SKM-1 (cell line): ENCODE measurements at regions not wholly inside any gene's neighbourhood (a gene's known extent, or its start where the extent isn't known, plus 50 kb on each side); places are given as distances from the start of the nearest gene placed in this dataset.

Experiments used
- DNase-seq: peaks from one replicate; lab custom pipeline; 2025; ENCODE audit not compliant: unreplicated experiment; lab: John Stamatoyannopoulos, UW

DNA sequence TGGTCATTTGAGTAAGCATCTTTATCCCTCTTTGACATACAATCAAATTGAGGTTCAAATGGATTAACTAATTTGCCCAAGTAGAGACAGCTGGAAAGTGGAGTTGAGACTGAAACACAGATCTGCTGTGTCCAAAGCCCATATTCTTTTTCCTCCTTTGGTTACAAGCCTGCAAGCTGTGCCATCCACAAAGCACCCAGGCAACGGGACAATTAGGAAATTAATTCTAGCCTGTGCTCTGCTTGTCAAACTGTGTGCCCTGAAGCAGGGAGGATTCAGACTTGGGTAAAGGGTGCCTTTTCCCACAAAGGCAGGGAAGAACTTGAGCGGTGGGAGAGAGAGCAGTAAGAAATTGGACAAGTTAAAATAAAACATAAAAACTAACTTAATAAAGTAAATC lies 127.9 kb downstream of the DTWD1 start:
- DNase-seq, result no peak

DNA sequence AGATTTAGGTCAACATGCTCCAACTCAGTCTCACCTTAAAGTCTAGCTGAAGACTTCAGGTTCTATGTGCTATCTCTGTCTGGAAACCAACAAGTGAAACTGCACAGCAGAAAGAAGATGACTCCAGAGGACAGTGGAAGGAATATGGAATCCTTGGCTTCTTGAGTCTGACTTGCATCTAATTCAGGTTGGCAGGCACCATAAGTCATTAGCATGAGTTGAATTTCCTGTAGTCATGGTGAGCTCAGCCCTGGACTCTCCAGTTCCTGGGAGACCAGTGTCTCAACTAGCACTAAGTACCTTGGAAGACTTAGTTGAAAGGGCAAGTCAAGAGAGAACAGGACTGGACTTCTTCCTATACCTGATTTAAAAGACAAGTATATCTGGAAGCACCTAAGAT lies 129.7 kb downstream of the DTWD1 start:
- DNase-seq, result no peak

DNA sequence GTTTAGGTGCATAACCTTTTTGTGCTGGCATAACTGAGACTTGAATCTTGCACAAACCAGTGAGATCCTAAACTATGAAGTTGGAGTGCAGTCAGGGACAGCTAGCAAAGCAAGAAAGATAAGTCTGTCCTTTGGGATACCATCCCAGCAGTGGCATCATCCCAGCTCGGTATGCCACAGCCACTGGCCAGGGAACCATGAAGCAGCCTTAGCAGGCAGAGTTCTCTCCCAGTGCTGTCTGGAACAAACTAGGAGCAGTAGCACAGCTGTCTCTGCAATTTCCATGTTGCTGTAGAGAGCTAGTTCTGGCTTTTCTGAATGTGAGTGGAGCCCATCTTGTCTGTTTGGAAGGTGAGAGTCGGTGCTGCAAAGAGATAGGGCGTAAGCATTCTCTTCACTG lies 130.3 kb downstream of the DTWD1 start:
- no peak for DNase-seq

DNA sequence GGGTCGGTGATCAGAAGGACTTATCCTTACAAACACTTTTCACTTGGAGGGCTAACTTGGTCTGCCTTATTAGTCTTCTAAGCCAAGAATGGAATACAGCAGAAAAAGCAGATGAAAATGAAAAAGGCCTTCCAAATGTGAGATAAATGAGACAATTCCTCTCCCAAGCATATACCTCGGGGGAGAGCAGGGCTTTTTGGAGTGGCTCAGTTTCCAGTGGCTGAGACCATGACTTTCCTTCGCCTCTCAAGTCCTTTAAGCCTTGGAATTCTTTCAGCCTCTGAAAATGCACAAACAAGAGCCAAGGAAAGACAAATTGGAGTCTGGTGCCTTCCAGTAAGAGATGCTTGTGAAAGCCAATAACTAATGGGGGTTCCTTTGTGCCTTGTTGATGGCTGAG lies 130.9 kb downstream of the DTWD1 start:
- no peak for DNase-seq

DNA sequence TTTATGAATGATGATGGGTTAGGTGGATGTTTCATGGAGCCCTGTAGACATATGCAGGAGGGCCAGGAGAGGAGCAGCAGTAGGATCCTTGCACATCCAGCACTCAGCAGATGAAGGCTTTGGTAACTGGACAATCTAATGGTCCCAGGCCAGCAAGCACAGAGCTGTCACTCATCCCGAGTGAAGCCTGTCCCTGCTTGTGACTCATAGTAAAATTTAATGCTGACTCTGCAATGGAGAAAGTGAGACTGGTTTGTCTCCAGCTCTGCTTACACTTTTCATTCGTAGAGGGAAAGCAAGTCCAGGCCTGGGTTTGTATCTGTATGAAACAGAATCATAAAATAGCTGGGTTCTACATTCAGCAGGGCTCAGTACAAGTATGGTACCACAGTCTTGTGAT lies 131.7 kb downstream of the DTWD1 start:
- no peak for DNase-seq

DNA sequence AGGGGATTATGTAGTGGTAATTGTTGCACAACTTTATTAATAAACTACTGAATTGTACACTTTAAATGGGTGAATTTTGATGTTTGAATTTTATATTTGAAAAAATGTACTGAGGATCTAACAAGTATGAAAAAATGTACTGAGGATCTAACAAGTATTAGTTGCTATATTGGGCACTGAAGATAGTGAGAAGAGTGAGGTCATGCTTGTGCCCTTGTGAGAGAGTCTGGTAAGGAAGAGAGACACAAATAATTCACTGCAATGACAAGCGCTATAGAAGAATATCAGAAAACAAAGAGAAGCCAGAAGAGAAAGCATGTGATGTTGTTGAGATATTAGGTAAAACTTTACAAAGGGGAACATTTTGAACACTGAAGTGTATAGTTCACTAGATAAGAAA lies 137.6 kb downstream of the DTWD1 start:
- DNase-seq, result no peak

DNA sequence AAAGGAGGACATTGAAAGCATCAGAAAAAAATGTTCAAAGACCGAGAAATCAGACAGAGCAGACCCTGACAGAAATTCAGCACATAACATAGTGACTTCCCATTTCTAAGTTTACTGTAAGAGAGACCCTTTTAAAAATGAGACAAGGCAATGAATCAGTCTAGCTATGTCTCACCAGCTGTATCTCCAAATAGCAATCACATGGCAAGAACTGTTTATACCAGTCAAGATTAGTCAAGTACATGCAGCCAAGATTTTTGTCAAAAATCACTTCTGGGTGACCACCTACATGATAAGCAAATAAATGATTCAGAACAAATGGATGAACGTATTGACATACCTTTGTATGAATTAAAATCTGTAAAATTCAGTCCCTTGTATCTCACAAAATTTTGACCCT lies 138.0 kb downstream of the DTWD1 start:
- no peak for DNase-seq

DNA sequence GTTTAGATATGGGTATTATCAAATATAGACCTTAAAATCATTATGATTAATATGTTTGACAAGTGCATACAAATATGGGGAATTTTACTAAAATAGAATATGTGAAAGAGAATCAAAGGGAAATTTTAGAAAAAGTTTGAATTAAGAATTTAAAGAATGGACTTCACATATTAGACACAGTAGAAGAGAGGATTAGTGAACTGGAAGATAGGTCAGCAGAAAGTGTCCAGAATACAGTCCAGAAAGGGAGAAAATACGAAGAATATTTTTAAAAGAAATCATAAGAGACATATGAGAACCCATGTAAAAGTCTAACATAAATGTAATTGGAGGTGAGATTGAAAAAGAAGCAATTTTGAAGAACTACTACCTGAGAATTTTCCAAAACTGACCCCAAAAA lies 139.9 kb downstream of the DTWD1 start:
- no peak for DNase-seq

DNA sequence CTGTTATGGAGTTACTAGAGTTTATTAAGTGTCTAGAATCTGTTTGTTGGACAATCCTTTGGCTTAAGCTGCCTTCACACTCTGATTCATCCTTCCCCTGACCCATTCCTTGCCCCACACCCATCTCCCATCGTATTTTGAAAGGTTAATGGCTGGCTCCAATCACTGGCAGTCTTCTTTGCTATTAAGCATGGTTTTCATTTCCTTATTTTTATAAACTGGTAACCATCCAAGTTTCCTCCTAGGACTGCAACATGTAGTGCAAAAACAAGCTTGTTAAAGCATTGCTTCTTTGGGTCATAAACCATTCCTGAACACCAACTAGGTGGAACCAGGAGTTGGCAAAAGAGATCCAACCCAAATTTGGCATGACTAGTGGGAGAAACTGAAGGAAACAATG lies 148.4 kb downstream of the DTWD1 start:
- no peak for DNase-seq

DNA sequence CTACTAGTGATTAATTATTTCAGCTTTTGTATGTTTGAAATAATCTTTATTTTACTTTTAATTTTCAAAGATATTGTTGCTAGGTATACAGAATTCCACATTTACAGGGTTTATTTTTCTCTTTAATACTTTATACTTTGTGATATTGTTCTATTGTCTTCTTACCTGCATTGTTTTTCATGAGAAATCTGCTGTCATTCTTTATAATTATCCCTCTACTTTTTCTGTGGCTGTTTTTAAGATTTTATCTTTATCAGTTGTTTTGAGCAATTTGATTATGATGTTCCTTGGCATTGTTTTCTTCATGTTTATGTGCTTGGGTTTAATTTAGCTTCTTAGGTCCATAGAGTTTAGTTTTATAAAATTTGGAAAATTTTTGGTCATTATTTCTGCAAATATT lies 168.6 kb downstream of the DTWD1 start:
- no peak for DNase-seq

DNA sequence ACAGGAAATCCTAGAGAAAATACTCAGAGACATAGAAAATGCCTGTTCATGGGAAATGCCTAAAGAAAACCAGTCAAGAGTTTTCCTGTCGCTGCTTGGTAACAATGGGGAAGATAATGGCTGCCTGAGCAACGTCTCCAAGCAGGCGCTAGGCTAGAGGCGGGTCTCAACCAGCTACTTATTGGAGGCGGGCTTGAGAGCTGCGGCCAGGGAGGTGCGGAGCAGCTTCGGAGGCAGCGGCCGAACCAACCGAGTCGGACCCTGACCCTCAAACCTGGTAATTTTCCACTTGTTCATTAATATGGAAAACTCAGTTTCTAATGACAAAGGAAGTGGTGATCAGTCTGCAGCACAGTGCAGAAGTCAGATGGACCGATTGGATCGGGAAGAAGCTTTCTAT lies 173.1 kb downstream of the DTWD1 start:
- no peak for DNase-seq

DNA sequence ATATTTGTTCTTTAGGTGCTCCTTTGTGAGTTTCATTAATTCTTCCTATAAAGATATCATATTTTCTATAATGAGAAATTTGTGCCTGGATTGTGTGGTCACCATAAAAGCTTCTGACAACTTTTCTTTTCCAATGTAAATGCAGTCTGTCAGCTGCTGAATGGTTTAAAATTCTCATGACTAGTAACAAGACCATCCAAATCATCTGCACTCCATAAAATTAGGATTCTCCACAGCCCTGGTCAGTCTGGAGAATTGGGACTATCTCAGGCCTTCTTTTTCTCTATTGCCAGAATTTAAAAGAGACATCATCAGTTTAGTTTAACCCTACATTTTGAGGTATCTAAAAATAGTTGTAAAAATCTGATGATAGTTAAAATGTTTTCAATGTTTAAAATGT lies 180.9 kb downstream of the DTWD1 start:
- DNase-seq, result no peak
